GM19328 (cell line): ENCODE measurements at regions not wholly inside any gene's neighbourhood (a gene's known extent, or its start where the extent isn't known, plus 50 kb on each side); places are given as distances from the start of the nearest gene placed in this dataset.

Source experiments
- ATAC-seq: cut with Tn5 transposase; IDR thresholded peaks from one replicate; pipeline ENCODE4 v1.9.1; 2021; ENCODE audit warnings: mild to moderate bottlenecking, moderate library complexity; ENCODE audit not compliant: unreplicated experiment

- no peak for ATAC-seq
Observed at GRCh38 chr16:62586128-62586862, 550.1 kb upstream of the CDH8 start.

GRCh38 chr16:62585041-62585545, 548.9 kb upstream of the CDH8 start:
- no peak for ATAC-seq

- ATAC-seq, result no peak
Observed at GRCh38 chr16:62583414-62583813, 547.2 kb upstream of the CDH8 start.

GRCh38 chr16:62573466-62573865, 537.2 kb upstream of the CDH8 start:
- no peak for ATAC-seq

- no peak for ATAC-seq
Observed at GRCh38 chr16:62568926-62569325, 532.7 kb upstream of the CDH8 start.

- ATAC-seq, result no peak
Observed at GRCh38 chr16:62565706-62566105, 529.5 kb upstream of the CDH8 start.

GRCh38 chr16:62564291-62564690, 528.1 kb upstream of the CDH8 start:
- no peak for ATAC-seq

- ATAC-seq, result no peak
Observed at GRCh38 chr16:62562121-62562520, 525.9 kb upstream of the CDH8 start.

GRCh38 chr16:62549875-62550274, 513.6 kb upstream of the CDH8 start:
- ATAC-seq, result no peak

- ATAC-seq, result no peak
Observed at GRCh38 chr16:62548095-62548494, 511.9 kb upstream of the CDH8 start.

- no peak for ATAC-seq
Observed at GRCh38 chr16:62546701-62547100, 510.5 kb upstream of the CDH8 start.

- ATAC-seq, result no peak
Observed at GRCh38 chr16:62545039-62545438, 508.8 kb upstream of the CDH8 start.

- no peak for ATAC-seq
Observed at GRCh38 chr16:62543516-62543915, 507.3 kb upstream of the CDH8 start.

- no peak for ATAC-seq
Observed at GRCh38 chr16:62539657-62540056, 503.4 kb upstream of the CDH8 start.

GRCh38 chr16:62530426-62530825, 494.2 kb upstream of the CDH8 start:
- no peak for ATAC-seq

- no peak for ATAC-seq
Observed at GRCh38 chr16:62516001-62516400, 479.8 kb upstream of the CDH8 start.

GRCh38 chr16:62503073-62503472, 466.8 kb upstream of the CDH8 start:
- no peak for ATAC-seq

- no peak for ATAC-seq
Observed at GRCh38 chr16:62478903-62479458, 442.7 kb upstream of the CDH8 start.

- no peak for ATAC-seq
Observed at GRCh38 chr16:62477796-62478195, 441.6 kb upstream of the CDH8 start.

- ATAC-seq, result no peak
Observed at GRCh38 chr16:62475573-62475972, 439.3 kb upstream of the CDH8 start.

- no peak for ATAC-seq
Observed at GRCh38 chr16:62462971-62463370, 426.7 kb upstream of the CDH8 start.

- no peak for ATAC-seq
Observed at GRCh38 chr16:62450291-62450690, 414.1 kb upstream of the CDH8 start.

GRCh38 chr16:62445909-62446308, 409.7 kb upstream of the CDH8 start:
- ATAC-seq, result no peak
